GM12878 (cell line): ENCODE measurements at regions not wholly inside any gene's neighbourhood (a gene's known extent, or its start where the extent isn't known, plus 50 kb on each side); places are given as distances from the start of the nearest gene placed in this dataset.

ENCODE experiments used
- ATAC-seq: fragments of 200-7000 bp; cut with Tn5 transposase; 3 replicates; pipeline ENCODE4 v1.9.1; 2020; ENCODE audit warnings: mild to moderate bottlenecking, moderate library complexity
- BruUV-seq: library from RNA; stranded (reverse); fragments of 400-500 nt; replicated peaks from 2 replicates; lab custom pipeline; 2021; lab: Mats Ljungman, UMichigan
- CTCF ChIA-PET: fragments of 300-600 bp; sonication (Branson Sonifier 250); formaldehyde crosslinking; extraction: SDS; loops from one replicate; lab custom pipeline; 2021; ENCODE audit warnings: inconsistent platforms; lab: Yijun Ruan, JAX
- POLR2A ChIA-PET: fragments of 350-600 bp; formaldehyde crosslinking; extraction: SDS; loops from one replicate; lab custom pipeline; 2021; ENCODE audit warnings: inconsistent platforms; lab: Charles Lee
- RAD21 ChIA-PET: fragments of 300-600 bp; sonication (Branson Sonifier 250); formaldehyde crosslinking; loops from one replicate; lab custom pipeline; 2023; ENCODE audit warnings: antibody characterized with exemption; ENCODE audit not compliant: unreplicated experiment; lab: Charles Lee
- SMC1A ChIA-PET: fragments of 300-600 bp; sonication (Branson Sonifier 250); formaldehyde crosslinking; loops from one replicate; lab custom pipeline; 2023; ENCODE audit not compliant: unreplicated experiment, uncharacterized antibody; lab: Charles Lee
- DNase-seq: peaks from one replicate; pipeline ENCODE4 v3.0.0-alpha.2; 2011; ENCODE audit warnings: low read depth, low spot score
- FAIRE-seq: peaks from 3 replicates; lab custom pipeline; 2011; peaks lifted over from hg19 to GRCh38; lab: Jason Lieb, UNC
- H2AFZ ChIP-seq: 2 replicates; pipeline ENCODE4 v1.6.0; 2011; ENCODE audit warnings: low read depth, low read length, control low read depth; ENCODE audit not compliant: control insufficient read depth
- H3K27ac ChIP-seq: 2 replicates; pipeline ENCODE4 v1.5.1; 2011; ENCODE audit warnings: control low read depth; ENCODE audit not compliant: control insufficient read depth, insufficient read depth
- H3K27me3 ChIP-seq, 2 experiments: replicated peaks in 1 of 2; 2 replicates each; pipeline versions ENCODE4 v1.6.0 to v1.6.1; 2011; ENCODE audit warnings: low read length in 1 of 2; ENCODE audit not compliant: control insufficient read depth in 2 of 2, insufficient read depth in 2 of 2
- H3K36me3 ChIP-seq, 2 experiments: 2 replicates each; pipeline ENCODE4 v1.5.1; 2011; ENCODE audit warnings: low read length in 1 of 2; ENCODE audit not compliant: control insufficient read depth in 2 of 2, insufficient read depth in 2 of 2
- H3K4me1 ChIP-seq: 2 replicates; pipeline ENCODE4 v1.6.1; 2011; ENCODE audit warnings: mild to moderate bottlenecking, low read length, moderate library complexity, mixed read lengths; ENCODE audit not compliant: control insufficient read depth, insufficient read depth
- H3K4me2 ChIP-seq: 2 replicates; pipeline ENCODE4 v1.6.0; 2011; ENCODE audit warnings: control low read depth; ENCODE audit not compliant: control insufficient read depth, insufficient read depth
- H3K4me3 ChIP-seq: fragments of 200-600 bp; sonication (generic); 2 replicates; pipeline ENCODE4 v1.5.1; 2016
- H3K79me2 ChIP-seq: 2 replicates; pipeline ENCODE4 v1.6.0; 2011; ENCODE audit warnings: low read length; ENCODE audit not compliant: control insufficient read depth, insufficient read depth
- H3K9ac ChIP-seq: 2 replicates; pipeline ENCODE4 v1.8.0; 2011; ENCODE audit warnings: low read length, control low read depth, mixed read lengths; ENCODE audit not compliant: control insufficient read depth, insufficient read depth
- H3K9me3 ChIP-seq: replicated peaks from 3 replicates; pipeline ENCODE4 v1.5.1; 2011; ENCODE audit warnings: mild to moderate bottlenecking, low read length; ENCODE audit not compliant: control insufficient read depth, insufficient read depth
- H4K20me1 ChIP-seq: 2 replicates; pipeline ENCODE4 v1.6.0; 2011; ENCODE audit not compliant: control insufficient read depth, insufficient read depth
- BACH1 ChIP-seq: fragments of 450-650 bp; IDR thresholded peaks from 2 replicates; pipeline ENCODE4 v1.6.1; 2017; ENCODE audit warnings: mild to moderate bottlenecking, borderline replicate concordance
- BCLAF1 ChIP-seq: fragments of 450-650 bp; IDR thresholded peaks from 2 replicates; pipeline ENCODE4 v1.6.1; 2017; ENCODE audit warnings: antibody characterized with exemption, mild to moderate bottlenecking, moderate library complexity
- BRCA1 ChIP-seq: IDR thresholded peaks from 2 replicates; pipeline ENCODE4 v1.6.1; 2011; ENCODE audit warnings: low read depth, low read length, improper control_type of control experiment
- CBFB ChIP-seq: IDR thresholded peaks from 2 replicates; pipeline ENCODE4 v1.6.1; 2016; ENCODE audit warnings: antibody characterized with exemption, low read depth
- CHD1 ChIP-seq: IDR thresholded peaks from 2 replicates; pipeline ENCODE4 v1.6.1; 2012; ENCODE audit warnings: low read depth, low read length, improper control_type of control experiment
- CREB1 ChIP-seq: IDR thresholded peaks from 2 replicates; pipeline ENCODE4 v1.6.1; 2012; ENCODE audit warnings: low read depth, mild to moderate bottlenecking, inconsistent platforms
- HDAC2 ChIP-seq: fragments of 200-600 bp; sonication (generic); IDR thresholded peaks from 2 replicates; pipeline ENCODE4 v1.6.1; 2017
- HDGF ChIP-seq: fragments of 450-650 bp; IDR thresholded peaks from 2 replicates; pipeline ENCODE4 v1.6.1; 2016; ENCODE audit warnings: antibody characterized with exemption
- PAX5 ChIP-seq: IDR thresholded peaks from 2 replicates; pipeline ENCODE4 v1.6.1; 2011; ENCODE audit warnings: low read depth, low read length, borderline replicate concordance
- RAD51 ChIP-seq: fragments of 450-650 bp; IDR thresholded peaks from 2 replicates; pipeline ENCODE4 v1.6.1; 2016; ENCODE audit warnings: moderate library complexity, mild to moderate bottlenecking, inconsistent platforms
- SUPT20H ChIP-seq: IDR thresholded peaks from 2 replicates; pipeline ENCODE4 v1.6.1; 2011; ENCODE audit warnings: low read depth, mild to moderate bottlenecking, low read length, moderate library complexity, borderline replicate concordance; ENCODE audit not compliant: control insufficient read depth
- ZZZ3 ChIP-seq: IDR thresholded peaks from 2 replicates; pipeline ENCODE4 v1.6.1; 2011; ENCODE audit warnings: low read depth; ENCODE audit not compliant: control insufficient read depth, insufficient read length
- WGBS: methylation state at CpG from one replicate; pipeline ENCODE4 v1.1.6; 2016; ENCODE audit warnings: low lambda C conversion rate; ENCODE audit not compliant: insufficient replicate concordance, insufficient coverage; ENCODE audit errors: missing lambda C conversion rate; 5-methylcytosine and 5-hydroxymethylcytosine counted together
- in situ Hi-C: fragments of 300-500 bp; cut with MboI; formaldehyde crosslinking; loops from 9 replicates; pipeline ENCODE4 v1.14.3; 2018; ENCODE audit warnings: mixed read lengths
- intact Hi-C: fragments of 100-400 bp; cut with micrococcal nuclease; formaldehyde crosslinking; loops from one replicate; pipeline ENCODE4 v1.14.2; 2022; ENCODE audit not compliant: unreplicated experiment

DNA sequence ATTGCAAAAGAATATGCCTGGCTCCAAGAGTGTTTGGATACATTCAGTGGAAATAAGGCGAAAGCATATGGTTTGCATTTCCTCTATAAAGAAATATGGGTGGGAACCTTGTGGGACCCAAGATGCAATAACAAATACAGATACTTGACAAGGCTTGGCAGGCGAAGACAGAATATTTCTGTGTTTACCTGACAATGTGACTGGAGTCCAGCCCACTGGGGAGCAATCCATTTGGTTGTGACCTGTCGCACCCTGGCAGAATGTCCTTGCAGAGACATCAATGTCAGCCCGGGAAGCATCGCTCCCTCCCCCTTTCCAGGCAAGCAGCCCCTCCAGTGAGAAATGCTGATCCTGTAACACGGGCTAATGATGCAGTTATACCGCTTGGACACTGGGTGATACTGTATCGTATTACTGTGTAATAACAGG lies 296.6 kb downstream of the MAF start:
- CTCF ChIA-PET = no interaction called here
- DNase-seq (no peak), FAIRE-seq (no peak), ATAC-seq (no peak)
- no peaks in the 10 kb centered on the region for H3K9me3 ChIP-seq
- H3K4me1 ChIP-seq = no peaks in the 10 kb centered on the region
- POLR2A ChIA-PET = no interaction called here
- no TSS peak for BruUV-seq
- WGBS = 13% methylated on average over 8 of the region's 8 CpGs
- SMC1A ChIA-PET = no interaction called here
- peaks cover 0 to 6% of the 10 kb centered on the region in 2 experiments; a peak in 1 of 4 replicates for H3K27me3 ChIP-seq
- intact Hi-C loops = no loop called here
- H3K4me2 ChIP-seq = no peak overlapping the region
- RAD21 ChIA-PET = no interaction called here
- no peak overlapping the region for H3K9ac ChIP-seq
- no peaks in the 10 kb centered on the region for H3K79me2 ChIP-seq
- H3K36me3 ChIP-seq = no peaks in the 10 kb centered on the region
- in situ Hi-C loops = no loop called here
- H3K4me3 ChIP-seq = no peak overlapping the region
- H4K20me1 ChIP-seq = no peaks in the 10 kb centered on the region; the same call in 1 of the 2 replicates
- H3K27ac ChIP-seq = no peak overlapping the region
- H2AFZ ChIP-seq = no peak overlapping the region
- TF ChIP-seq CBFB = no peak

GRCh38 chr16:79303206-79303605 lies 297.3 kb downstream of the MAF start:
- in situ Hi-C loops = no loop called here
- Histone ChIP-seq H4K20me1 (no peaks in the 10 kb centered on the region; the same call in 1 of the 2 replicates), H3K4me1 (no peaks in the 10 kb centered on the region), H3K4me3 (no peak overlapping the region), H3K27me3 (peaks cover 0 to 6% of the 10 kb centered on the region in 2 experiments; a peak in 1 of 4 replicates), H3K4me2 (no peak overlapping the region), H3K9ac (no peak overlapping the region), H2AFZ (no peak overlapping the region), H3K36me3 (no peaks in the 10 kb centered on the region), H3K79me2 (no peaks in the 10 kb centered on the region), H3K27ac (no peak overlapping the region), H3K9me3 (no peaks in the 10 kb centered on the region)
- ChIA-PET RAD21 (no interaction called here), CTCF (no interaction called here), SMC1A (no interaction called here), POLR2A (no interaction called here)
- FAIRE-seq = no peak
- 11% methylated on average over 3 of the region's 3 CpGs for WGBS
- no TSS peak for BruUV-seq
- no peak for DNase-seq
- no peak for ATAC-seq
- intact Hi-C loops = no loop called here
- no peak for TF ChIP-seq PAX5
- TF ChIP-seq CHD1 = no peak
- no peak for TF ChIP-seq HDGF
- no peak for TF ChIP-seq CREB1
- TF ChIP-seq SUPT20H = no peak
- TF ChIP-seq ZZZ3 = no peak
- no peak for TF ChIP-seq BCLAF1
- TF ChIP-seq BACH1 = no peak
- TF ChIP-seq RAD51 = no peak
- TF ChIP-seq HDAC2 = no peak
- no peak for TF ChIP-seq BRCA1
